Hematopoietic multipotent progenitor cell treated with erythropoietin and hydrocortisone succinate and interleukin-3 and kit ligand, for 15 days (in vitro differentiated cells): ENCODE measurements at regions not wholly inside any gene's neighbourhood (a gene's known extent, or its start where the extent isn't known, plus 50 kb on each side); places are given as distances from the start of the nearest gene placed in this dataset.
"Not testable (repeated sequence)": the region's sequence is repeated elsewhere in the genome, so short reads cannot be mapped to it uniquely, and the experiment has no call there.

ENCODE experiments used
- DNase-seq: peaks from one replicate; pipeline ENCODE4 v3.0.0-alpha.2; 2015; ENCODE audit warnings: low spot score

GRCh38 chrY:7310482-7311269 is 399.1 kb upstream of the AMELY start:
- no peak for DNase-seq

DNA sequence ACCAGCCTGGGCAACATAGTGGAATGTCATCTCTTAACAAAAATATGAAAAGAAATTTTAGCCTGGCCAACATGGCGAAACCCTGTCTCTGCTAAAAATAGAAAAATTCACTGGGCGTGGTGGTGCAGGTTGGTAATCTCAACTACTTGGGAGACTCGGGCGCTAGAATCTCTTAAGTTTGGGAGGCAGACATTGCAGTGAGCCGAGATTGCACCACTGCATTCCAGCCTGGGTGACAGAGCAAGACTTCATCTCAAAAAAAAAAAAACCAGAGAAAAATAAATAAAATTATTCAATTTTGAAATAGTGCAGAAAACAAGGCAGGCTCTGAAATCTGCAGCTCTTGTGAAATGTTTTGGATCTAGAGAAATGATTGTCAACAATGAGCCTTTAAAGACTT is 397.3 kb upstream of the AMELY start:
- DNase-seq = no peak

GRCh38 chrY:7302306-7302705 is 390.8 kb upstream of the AMELY start:
- DNase-seq = no peak

DNA sequence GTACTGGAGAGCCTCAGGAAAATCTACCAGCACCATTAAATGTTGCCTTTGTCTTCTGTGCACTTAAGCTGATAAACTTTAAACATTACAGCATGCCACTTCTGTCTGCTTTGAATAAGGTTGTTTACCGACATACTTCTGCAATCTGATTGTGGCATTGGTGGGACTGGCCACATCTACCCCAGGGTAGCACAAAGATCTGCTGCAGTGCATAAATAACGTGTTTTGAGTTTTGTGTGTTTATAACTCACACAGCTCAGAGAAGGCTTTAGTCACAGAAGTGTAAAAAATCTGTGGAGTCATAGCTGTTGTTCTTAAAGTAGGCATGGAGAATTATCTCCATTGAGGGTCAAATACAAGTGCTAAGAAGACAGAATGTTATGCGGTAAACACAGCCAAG is 388.4 kb upstream of the AMELY start:
- DNase-seq = peak; percentile 2

GRCh38 chrY:7292113-7292512 is 380.6 kb upstream of the AMELY start:
- no peak for DNase-seq

DNA sequence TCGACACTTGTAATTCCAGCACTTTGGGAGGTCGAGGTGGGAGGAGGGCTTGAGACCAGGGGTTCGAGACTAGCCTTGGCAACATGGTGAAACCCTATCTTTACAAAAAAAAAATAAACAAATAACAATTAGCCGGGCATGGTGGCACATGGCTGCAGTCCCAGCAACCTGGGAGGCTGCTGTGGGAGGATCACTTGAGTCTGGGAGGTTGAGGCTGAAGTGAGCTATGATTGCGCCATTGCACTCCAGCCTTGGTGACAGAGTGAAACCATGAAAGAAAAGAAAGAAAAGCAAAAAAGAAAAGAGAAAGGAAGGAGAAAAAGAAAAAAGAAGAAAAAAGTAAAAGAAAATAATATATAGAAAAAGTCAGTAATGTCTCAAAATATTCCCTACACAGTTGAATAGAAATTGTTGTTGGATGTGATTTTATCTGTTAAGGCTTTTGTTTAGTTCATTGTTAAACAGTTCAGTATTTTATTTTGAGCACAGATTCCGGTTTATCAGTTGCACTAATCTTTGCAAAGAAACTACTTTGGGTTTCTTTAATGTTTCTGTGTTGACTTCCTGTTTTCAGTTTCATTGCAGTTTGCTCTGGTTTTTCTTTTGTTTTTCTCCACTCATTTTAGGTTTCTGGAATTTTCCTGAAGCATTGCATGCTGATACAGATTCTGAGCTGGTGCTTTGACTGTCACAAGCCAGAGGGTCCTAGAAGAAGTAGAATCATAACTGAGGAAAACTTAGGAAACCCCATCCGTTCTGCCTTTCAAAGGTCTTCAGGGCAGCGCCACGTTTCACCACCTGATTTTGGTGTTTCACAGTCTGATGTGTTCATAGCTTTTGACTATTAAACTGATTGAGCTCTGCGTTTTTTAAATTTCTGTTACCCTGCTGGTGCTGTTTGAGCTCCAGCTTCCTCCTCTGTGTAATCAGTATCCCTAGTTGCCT is 378.6 kb upstream of the AMELY start:
- DNase-seq = no peak

- DNase-seq = no peak
These were observed 377.1 kb upstream of the AMELY start for GRCh38 chrY:7288611-7289010.

GRCh38 chrY:7287963-7288362 is 376.4 kb upstream of the AMELY start:
- not testable (repeated sequence) for DNase-seq

- DNase-seq = no peak
These were observed 373.8 kb upstream of the AMELY start for GRCh38 chrY:7285388-7285787.

- no peak for DNase-seq
These were observed 371.4 kb upstream of the AMELY start for GRCh38 chrY:7283001-7283400.

DNA sequence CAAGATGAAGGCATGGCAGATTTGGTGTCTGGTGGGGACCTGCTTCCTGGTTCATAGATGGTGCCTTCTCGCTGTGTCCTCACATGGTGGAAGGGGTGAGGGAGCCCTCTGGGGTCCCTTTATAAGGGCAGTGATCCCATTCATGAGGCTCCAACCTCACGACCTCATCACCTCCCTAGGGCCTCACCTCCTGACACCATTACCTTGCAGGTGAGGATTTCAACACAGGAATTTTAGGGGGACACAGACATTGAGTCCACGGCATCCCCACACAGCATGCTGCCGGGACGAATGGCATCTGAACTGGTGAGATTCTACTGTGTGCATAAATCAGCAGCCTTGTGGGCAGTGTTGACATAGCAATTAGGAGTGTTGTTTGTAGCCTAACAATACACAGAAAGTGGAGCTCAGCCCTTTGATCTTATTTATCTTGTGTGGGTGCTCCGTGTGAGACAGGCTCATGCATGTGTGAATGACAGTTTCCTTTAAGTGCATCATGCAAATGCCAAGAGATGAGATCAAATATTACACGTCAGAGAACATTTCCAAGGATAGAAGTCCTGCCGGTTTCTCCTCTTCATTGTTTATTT is 368.7 kb upstream of the AMELY start:
- not testable (repeated sequence) for DNase-seq

GRCh38 chrY:7275751-7276150 is 364.2 kb upstream of the AMELY start:
- DNase-seq = no peak

- DNase-seq = no peak
These were observed 363.5 kb upstream of the AMELY start for GRCh38 chrY:7275014-7275413.

DNA sequence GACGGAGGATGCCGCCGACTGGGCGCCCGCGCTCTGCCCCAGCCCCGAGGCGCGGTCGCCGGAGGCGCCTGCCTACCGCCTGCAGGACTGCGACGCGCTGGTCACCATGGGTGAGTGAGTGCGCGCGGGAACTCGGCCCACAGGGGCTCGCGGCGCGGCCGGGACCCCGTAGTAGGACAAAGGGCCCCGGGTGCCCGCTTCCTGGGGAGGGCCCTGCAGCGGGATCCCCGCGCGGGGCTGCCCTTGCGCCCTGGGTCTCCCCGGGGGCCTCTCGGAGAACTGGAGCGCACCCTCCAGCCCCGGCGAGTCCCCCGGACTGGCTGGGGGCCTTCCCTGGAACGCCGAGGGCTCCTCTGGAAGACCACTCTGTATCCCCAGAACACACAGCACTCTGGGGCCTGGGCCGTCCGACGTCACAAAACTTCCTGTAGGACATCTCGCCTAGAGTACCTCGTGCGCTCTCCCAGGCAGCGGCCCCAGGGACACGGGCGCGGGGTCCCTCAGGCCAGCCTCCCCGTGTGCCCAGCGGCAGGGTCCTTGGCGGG is 362.9 kb upstream of the AMELY start:
- no peak for DNase-seq

- DNase-seq = peak; percentile 65
These were observed 362.1 kb upstream of the AMELY start for GRCh38 chrY:7273587-7274203.

DNA sequence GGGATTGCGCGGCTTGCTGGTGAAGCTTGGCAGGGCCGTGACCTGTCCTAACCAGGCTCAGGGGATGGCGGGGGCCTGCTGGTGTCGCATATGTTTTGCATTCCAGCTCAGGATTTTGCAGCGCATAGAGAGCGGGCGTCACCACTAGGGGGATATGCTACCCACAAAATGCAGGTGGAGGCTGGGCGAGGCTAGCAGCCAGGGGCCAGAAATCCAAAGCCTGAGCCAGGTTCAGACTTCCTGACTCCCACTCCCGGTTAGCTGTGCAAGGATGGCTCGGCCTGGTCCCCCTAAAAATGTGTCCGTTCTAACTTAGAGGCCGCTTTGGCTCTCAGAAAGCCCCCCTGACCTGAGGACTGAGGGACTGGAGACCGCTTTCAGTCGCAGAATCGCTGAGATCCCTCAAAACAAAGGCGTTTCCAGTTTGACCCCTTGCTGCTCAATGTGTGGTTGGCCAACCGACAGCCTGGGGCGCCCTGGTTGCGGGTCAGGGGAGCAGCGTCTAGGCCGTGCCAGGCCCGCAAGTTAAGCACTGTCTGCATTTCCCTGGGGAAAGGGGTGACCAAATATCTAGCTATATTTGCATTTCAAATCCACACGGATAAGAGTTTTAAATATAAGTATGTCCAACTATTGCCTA is 361.1 kb upstream of the AMELY start:
- DNase-seq = peak; percentile 43

DNA sequence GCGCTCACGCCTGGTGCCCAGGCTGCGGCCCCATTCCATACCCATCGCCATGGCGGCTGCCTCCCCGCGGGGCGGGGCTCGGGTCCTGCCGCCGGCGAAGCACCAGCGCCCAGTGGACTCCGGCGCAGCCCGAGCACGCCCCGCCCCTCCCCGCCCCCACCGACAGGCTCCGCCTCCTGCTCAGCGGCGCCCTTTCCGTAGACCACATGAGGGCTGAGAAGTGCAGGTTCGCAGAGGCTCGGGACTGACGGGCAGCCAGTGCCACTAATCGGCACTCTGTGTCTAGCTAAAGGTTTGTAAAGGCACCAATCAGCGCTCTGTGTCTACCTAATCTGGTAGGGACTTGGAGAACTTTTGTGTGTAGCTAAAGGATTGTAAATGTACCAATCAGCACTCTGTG is 352.2 kb upstream of the AMELY start:
- DNase-seq = no peak

DNA sequence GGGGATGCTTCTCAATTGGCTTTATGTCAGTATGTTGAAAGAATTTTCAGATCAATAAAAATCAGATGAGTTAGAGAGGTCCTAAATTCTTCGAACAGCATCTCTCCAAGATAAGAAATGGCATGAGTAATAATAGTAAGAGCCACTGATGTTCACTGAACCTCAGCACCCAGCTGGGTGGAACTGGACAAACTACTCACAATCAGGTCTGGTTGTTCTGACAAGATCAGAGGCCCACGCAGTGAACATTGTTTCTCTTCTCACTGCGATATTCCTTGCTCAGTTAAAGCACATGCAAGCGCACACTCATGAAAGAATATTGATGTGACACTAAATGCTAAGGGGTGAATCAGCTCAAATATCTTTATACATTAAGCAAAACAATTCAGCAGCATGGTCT is 351.0 kb upstream of the AMELY start:
- DNase-seq = no peak

DNA sequence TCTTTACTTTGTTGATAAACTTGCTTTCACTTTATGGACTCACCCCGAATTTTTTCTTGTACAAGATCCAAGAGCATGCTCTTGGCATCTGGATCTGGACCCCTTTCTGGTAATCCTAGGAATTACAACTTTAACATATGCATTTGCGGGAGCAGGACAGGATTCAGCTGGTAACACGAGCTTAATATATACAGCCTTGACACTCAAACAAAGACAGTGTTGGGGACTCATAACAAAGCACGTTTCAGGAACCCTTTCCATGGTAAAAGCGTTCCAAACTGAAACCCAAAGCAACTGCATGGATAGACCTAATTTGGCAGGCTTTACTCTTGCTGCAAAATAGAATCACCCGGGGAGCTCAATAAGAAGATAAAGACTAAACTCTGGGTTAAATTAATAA is 349.7 kb upstream of the AMELY start:
- no peak for DNase-seq

DNA sequence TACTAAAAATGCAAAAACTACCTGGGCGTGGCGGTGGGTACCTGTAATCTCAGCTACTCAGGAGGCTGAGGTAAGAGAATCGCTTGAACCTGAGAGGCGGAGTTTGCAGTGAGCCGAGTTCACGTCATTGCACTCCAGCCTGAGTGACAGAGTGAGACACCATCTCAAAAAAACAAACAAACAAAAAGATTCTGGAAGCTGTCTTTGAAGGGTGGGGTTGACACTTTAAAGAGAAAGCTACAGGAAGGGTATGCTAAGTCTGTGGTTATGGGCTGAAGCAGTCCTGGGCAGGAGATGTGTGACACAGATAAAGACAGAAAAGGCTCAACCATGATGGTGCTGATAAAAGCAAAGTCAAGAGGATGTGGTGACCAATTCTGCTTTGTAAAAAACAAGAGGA is 328.5 kb upstream of the AMELY start:
- DNase-seq = no peak

- DNase-seq = no peak
These were observed 300.4 kb upstream of the AMELY start for GRCh38 chrY:7211971-7212370.

DNA sequence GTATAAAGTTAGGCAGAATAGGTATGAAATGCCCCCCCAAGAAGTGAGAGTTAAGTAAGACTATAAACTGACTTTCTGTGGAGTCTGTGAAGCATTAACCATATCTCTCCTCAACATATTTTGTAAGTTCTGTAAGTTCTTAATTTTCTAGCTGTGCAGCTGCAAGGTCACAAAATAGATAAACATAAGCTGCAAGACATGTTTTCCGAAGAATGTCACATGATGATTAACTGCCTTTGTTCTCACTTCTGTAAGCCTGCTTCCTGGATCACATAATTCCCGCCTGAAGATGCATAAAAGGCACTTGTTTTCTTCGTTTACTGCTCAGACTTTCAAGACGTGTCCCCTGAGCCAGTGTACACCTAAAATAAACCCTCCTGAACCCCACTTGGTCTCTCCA is 292.9 kb upstream of the AMELY start:
- DNase-seq = no peak
